HG03571 (cell line): ENCODE measurements at regions not wholly inside any gene's neighbourhood (a gene's known extent, or its start where the extent isn't known, plus 50 kb on each side); places are given as distances from the start of the nearest gene placed in this dataset.

Experiments
- ATAC-seq: cut with Tn5 transposase; IDR thresholded peaks from one replicate; pipeline ENCODE4 v1.9.1; 2021; ENCODE audit not compliant: unreplicated experiment

DNA sequence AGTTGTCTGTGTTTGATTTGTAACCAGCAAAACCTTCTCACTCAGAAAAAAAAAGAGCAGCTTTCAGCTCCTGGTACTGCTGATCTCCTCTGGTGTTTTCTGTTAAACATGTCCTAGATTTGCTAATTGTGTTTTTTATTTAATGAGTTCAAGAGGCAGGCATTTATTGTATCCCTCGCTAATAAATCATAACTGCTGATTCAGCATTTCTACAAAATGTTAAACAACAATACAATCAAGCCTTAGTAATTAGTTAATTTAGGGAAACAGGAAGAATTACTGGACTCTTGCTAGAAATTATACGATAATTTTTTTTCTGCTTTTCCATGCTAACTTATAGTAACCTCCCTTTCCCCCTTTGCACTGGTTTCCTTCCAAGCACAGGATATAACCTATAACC lies 66.8 kb upstream of the NRP1 start:
- no peak for ATAC-seq

DNA sequence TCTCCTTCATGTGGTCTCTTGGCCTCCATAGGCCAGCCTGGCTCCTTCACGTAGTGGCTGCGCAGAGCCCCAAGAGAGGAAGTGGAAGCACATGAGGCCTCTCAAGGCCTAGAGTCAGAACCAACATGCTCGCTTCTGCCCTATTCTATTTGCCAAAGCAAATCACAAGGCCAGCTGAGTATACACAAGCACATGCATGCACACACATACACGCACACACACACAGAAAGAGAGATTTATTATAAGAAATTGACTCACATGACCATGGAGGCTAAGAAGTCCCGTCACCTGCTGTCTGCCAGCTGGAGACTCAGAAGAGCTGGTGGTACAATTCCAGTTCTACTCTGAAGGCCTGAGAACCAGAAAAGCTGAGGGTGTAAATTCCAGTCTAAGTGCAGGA lies 64.3 kb upstream of the NRP1 start:
- ATAC-seq, result no peak

DNA sequence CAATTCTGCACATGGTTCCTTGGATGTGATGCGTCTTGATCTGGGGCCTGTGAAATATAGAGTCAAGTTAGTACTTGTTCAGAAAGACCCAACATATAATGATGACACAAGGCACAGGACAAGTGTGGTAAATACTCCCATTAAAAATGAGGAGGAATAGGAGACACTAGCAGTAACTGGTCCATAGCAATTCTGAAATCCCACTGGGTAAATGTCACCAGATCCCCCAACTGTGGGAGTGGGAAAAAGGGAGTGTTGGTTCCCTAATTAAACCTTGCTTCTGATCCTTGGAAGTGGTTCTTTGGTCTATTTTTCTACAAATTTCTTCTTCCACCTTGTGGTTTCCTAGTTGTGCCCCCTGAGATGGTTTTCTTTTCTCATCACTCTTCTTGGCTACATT lies 62.5 kb upstream of the NRP1 start:
- ATAC-seq, result no peak

DNA sequence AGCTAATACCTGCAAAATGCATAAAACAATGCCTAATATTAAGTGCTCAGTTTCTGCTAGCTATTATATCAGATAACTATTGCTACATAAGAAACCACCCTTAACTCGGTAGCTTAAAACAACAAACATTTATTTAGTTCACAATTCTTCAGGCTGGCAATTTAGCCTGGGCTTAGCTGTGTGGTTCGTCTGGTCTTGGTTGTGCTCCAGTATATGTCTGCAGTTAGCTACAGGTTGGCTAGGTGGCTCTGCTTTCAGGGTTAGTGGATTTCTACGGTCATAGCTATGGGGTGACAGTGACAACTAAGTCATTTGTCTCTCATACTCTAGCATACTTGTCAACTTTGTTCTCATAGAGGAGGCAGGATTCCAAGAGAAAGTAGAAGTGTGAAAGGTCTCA lies 61.8 kb upstream of the NRP1 start:
- ATAC-seq, result no peak

DNA sequence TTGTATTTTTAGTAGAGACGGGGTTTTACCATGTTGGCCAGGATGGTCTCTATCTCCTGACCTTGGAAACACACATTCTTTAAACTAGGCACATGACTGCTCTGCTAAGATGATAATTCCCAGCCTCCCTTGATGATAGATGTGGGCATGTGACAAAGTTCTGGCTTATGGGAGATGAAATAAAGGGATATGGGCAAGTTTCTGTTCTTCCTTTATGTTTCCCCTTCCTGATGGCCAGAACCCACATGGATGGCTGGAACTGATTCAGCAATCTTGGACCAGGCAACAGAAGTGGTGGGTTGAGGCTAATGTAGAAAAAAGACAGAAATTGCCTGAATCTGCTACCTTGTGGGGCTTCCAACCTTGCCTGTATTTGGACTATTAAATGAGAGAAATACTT lies 60.7 kb upstream of the NRP1 start:
- ATAC-seq, result no peak

DNA sequence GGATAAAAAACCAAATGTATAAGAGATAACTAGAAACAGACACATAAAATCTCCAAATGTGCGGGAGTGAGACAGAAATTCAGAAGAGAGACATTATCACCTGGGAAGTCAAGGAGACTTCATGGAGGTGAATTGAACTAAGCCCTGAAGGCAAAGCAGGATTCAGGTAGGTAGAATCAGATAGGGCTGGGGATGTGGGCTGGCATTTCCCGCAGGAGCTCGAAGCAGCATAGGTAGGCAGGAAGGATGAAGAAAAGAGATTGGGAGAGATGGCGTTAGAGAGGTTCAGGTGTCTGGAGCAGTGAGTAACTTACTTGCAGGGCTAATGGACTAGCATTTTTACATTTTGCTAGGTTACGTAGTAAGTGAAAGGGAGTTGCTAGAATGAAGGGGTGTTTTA lies 58.2 kb upstream of the NRP1 start:
- ATAC-seq, result no peak

DNA sequence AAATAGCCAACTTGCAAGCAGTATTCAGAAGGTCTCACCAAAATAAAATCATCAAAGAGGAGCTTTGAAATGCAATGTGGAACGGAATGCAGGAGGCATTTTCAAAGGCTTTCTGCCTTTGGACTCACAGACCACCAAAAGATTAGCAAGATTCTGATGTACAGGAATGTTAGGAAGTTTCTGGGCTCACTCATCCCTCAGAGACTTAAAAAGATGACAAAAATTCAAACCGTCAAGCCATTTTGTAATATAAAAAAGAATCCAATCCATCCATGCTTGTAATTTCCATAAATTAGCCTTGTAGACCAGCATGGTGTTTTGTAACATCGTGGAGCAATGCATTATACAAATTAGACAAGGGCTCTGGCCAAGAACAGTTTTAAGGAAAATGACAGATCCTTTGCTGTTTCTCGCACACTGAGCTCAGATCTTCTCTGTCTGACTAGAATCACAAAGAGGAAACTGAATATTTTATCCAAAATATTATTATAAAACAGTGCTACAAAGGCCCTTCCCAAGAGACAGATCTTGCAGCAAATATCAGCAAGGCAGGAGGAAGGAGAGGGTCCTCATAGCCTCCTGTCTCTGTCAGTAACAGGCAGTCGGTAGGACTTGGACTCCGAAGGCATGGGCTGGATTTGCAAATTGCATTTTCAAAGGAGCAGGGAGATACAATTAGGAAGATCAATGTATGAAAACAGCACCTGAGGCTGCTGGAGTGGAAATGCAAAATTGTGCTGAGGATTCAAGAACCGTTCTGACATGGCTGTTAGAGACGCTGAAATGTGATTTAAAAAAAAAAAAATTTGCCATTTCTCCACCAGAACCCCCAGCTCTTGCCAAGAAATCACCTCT lies 57.4 kb upstream of the NRP1 start:
- ATAC-seq, result no peak

DNA sequence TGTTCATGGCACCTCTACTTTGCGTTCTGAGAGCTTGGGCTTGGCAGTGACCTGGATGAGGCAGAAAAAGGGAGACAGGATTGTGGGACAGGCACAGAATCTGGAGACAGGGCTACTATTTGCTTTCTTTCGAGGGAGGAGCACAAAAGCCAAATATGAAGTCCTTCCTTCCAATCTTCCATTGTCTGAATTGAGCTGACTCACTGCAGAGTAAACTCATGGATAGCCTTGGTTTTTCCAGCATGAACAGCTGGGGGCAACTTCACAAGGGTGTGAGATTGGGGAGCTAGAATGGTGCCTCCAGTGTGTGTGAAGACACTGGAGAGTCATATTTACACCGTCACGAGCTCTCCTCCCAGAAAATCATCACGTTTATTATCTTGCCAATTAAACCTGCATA lies 55.6 kb upstream of the NRP1 start:
- no peak for ATAC-seq

DNA sequence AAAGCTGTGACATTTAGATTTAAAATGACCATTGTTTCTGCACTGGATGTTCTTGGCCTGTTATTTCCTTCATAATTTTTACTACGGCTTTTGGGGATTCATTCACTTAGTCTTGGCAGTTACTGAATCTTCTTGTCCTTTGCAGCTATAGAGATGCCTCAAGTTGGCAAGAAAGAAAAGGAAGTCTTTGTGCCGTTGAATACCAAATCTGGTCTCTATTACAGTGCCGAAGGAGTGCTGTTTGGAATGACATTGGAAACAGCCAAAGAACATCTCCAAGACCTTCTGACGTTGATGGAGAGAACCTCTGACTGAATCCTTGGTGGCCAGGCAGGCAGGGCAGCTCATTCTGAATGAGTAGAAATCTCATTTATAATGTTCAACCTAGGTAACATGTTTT lies 54.3 kb upstream of the NRP1 start:
- no peak for ATAC-seq

DNA sequence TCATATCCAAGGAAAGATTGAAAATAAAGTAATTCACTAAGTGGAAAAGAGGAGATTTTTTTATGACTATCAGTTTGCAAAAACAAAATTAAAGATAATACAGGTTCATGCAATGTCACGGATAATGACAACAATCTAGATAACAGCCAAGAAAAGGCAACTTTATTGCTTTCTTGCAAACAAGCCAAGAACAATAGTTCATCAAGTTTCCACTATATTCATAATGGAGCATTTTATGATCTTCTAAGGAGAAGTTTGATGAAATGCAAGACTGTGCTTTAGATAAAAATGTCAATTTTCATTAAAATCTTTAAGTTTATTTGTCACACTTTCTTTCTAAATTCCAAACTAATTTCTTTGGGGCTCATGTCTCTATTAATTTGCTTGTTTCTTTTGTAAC lies 53.9 kb upstream of the NRP1 start:
- ATAC-seq, result no peak

DNA sequence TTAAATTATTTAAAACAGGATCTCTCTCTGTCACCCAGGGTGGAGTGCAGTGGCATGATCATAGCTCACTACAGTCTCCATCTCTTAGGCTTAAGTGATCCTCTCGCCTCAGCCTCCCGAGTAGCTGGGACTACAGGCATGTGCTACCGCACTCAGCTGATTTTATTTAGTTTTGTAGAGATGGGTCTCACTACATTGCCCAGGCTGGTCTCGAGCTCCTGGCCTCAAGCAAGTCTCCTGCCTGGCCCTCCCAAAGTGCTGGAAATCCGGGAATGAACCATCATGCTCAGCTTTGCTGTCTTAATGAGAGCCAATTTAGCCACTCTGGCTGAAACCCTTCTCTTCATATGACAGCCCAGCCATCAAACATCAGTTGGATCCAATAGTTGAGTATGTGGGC lies 53.3 kb upstream of the NRP1 start:
- ATAC-seq, result no peak

DNA sequence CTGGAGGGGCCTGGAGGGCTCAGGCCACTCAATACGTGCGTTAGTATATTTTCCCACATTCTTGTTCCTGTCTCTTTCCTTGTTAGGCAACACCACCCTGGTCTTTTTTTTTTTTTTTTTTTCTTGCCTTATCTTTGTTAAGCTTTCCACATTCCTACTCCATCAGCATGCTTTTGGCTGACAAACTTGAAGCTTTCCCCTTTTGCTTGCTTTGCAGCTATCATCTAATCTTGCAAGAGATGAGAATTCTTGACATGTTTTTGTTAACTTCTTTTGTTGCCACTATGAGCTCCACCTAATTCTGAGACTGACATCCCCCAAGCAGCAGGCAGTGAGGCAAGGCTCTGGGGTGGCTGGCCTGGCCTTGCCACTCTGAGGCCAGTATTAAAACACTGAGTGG lies 52.5 kb upstream of the NRP1 start:
- ATAC-seq, result no peak

DNA sequence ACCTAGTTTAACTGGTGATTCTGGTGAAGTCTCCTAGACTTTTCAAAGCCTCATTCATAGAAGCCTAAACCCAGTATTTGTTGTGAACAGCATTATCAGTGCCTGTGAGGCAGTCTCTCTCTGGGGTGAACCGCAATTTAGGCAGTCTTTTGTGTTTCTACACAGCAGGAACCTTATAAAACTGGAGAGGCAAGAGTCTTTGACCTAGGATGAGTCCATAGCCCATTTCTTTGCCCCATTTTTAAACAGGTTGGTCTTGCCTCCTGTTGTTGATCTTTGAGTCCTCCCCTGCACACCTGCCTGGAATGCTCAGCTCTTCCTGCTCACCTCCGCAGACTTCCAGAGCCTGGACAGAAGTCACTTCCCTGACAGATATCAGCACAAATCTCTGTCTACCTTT lies 51.2 kb upstream of the NRP1 start:
- ATAC-seq, result no peak

DNA sequence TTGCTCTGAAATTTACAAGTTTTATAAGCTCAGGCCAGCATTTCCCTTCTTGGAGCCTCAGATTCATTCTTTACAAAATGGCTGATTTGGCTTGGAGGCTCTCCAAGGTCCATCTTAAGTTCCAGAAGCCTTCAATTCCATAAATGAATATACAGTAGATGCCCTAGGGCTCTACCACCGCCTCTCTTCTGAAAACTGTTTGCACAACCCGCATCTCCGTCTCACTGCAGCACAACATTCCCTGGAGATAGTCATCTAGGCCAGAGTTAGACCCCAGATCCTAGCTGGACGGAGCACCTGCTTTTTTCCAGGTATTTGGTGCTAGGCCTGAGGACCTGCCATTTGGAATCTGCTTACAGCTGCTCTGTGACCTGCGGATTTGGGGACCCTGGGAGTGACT lies 50.5 kb upstream of the NRP1 start:
- ATAC-seq, result no peak
